Glomerular endothelial cell (primary cell): ENCODE measurements at regions not wholly inside any gene's neighbourhood (a gene's known extent, or its start where the extent isn't known, plus 50 kb on each side); places are given as distances from the start of the nearest gene placed in this dataset.

Experiments used
- DNase-seq: peaks from one replicate; pipeline ENCODE4 v3.0.0-alpha.2; 2011; ENCODE audit warnings: low read depth, low spot score; ENCODE audit errors: extremely low read depth

DNA sequence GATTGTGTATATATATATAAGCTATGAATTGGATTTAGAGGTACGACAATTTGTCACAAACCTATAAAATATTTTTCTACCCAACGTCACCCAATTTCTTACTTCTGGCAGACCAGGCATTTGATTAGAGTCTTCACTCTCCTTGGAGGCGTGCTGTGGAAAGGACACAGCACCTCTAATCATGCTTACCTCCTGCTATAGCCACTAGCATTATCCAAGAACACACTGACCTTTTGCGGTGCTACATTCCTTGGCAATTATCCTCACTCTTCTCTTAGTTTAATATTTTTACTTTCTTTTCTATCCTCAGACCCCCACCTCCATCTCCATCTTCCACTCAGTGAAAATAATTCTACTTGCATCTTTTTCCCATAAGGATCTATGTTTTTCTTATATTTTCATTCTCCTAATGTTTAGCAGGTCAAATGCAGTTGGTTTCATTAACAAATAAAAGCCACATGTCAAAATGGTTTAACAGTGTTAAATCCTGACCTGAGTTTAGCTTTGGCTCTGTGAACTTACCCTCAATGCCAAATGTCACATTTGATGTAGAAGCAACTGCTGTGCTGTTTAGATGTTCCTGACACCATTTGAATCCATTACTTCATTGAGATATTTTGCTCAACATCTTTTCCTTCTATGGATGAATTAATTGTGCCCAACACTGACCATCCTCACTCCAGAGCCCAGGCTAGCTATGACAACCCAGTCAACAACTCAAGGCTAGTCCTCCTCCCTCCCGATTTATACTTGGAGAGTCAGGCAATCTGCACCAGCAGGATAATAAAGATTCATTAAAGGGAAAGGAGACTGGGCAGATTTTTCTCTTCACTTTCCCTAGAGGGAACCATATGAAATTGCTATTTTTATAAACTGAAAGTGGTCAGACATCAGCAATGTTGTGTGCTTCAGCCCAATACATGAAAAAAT is 240.5 kb downstream of the MREG start:
- no peak for DNase-seq

DNA sequence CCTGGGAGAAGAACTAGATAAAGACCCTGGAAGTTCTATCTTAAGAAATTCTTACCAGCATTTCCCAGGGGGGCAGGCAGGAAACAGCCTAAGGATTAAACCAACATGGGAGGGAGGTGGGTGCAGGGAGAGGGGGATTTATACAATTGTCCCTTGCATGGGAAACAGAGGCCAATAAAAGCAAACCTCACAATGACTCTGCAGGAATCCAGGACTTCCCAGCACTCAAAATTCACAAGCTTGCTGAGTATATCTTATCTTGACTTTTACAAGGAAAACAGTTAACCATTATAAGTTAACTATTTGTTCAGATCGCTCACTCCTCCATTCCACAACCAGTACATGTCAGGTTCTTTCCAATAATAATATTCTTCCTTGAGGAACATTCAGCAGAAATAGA is 241.3 kb downstream of the MREG start:
- DNase-seq, result no peak

DNA sequence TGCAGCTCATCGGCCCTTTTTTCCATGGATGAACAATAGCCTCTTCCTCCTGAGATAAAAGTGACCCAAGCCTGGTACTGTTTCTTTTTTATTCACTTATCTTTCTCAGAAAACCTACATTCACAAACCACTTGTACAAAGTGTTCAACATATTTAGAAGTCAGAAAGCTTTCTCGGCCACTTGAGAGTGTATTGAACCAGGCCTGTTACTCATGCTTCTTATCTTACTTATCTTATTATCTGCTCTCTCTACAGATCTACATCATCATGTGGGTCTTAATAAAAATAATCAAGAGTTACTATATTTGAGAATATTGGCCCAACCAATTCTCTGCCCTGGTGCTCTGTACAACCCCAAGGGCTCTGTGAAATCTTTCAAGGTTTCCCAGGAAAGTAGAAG is 242.1 kb downstream of the MREG start:
- DNase-seq, result no peak

DNA sequence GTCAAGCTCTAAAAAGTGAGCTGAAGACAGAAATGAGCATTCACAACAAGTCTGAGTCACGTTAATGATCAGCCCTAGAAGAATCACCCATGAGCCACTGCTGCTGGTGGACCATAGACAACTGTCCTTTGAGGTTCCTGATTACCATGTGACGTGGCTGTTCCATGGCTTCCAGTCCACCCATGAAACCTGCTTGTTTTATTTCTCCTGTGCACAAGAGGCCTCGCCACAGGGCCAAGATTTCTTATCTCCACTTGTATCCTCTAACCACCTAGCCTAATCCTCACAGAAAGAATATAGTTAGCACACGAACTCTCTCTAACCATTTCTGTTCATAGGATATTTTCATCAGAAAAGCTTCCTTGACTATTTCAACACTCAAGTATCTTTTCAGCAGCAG is 242.7 kb downstream of the MREG start:
- DNase-seq, result no peak

DNA sequence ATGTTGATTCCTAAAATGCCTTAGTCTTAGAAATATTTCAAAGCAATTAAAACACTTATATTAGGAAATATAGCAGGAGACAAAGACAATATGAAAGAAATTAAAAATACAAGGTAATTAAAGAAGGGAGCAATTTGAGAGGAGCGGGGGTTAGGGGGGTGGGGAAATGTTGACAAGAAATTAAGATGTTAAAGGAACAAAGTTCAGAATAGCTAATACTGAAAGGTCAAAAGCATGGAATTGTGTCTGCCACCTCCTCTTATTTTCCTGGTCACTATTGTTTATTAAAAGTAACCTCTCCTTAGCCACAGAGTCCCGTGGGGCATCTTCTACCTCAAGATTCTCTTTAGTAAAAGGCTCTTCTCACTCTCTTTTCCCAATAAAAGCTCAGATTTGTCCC is 244.1 kb downstream of the MREG start:
- no peak for DNase-seq

DNA sequence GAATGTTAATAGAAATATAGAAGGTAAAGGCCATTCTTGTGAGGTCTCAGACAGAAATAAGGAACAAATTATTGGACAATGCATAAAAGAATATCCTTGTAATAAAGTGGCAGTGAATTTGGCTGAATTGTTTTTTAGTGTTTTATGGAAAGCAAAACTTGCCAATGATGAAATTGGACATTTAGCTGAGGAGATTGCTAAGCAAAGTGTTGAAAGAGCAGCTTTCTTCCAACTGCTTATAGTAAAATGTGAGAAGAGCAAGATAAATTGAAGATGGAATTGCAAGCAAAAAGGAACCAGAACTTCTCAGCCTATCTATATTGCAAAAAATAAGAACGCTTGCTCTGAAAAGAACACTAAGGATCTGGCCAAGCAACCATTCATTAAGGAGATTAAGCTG is 245.7 kb downstream of the MREG start:
- no peak for DNase-seq

DNA sequence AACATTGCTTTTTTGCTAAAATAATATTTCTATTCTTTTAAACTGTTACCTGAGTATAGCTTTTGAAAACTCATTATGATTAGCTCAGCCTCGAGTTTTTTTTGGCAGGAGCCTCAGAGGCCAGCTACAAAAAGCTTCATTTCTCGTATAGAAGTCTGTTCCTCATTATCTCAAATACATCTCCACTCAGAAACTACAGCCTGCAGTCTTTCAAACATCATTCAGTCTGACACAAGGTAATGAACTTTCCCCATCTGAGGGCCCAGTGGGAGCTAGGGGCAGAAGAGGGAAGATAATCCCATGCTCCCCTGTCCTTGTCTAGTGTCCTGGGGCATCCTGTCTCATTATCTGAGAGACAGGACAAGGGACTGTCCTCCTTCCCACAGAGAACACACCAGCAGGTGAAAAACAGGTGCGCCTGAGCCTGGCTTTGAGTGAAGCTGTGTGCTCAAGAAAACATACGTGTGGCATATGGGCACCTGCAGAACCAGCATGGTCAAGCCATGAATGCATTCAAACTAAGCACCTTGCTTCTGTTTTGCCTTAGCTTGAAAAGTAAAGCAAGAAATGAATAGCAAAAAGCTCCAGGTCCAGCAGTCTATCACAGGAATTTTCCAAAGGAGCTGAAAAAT is 247.5 kb downstream of the MREG start:
- DNase-seq, result no peak

DNA sequence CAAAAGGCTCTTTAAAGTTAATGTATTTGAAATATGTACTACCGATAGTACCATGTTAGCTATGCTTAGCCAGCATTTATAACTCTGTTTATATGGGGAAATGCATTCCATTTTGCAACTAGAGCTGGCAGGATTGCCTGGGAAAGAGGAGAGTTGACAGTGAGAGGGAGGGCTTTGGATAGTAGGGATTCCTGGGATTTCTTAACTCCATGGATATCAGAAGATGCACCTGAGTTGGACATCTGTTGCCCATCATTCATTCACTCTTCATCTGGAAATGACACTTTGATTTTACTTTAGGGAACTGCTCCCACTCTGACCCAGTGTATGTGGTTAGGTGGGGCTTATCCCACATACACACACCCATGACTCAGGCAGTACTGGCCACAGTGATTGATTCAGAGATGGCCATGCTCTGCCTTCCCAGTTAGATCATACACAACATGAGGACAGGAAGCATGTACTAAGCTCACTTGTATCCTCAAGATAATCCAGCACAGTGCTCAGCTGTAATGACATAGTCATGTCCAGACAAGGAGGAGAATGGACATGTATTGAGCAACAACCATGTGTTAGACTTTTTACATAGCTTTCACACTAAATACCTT is 248.8 kb downstream of the MREG start:
- no peak for DNase-seq

DNA sequence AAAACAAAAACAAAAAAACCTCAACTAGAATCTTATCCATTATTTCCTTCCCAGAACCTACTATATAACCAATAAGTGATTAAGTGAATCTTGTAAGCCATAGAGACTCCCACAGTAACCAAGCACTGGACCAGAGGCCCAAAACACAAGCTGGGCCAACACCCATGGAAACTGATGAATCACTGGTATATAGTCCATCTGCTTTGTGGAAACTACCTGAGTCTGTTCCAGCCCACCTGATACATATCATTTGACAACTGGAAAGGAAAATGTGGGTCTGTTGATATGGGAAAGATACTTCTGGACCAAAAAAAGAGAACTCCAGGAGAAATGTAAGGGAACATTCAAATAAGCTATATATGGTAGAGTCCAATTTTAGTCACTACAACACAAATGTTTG is 252.8 kb downstream of the MREG start:
- no peak for DNase-seq

DNA sequence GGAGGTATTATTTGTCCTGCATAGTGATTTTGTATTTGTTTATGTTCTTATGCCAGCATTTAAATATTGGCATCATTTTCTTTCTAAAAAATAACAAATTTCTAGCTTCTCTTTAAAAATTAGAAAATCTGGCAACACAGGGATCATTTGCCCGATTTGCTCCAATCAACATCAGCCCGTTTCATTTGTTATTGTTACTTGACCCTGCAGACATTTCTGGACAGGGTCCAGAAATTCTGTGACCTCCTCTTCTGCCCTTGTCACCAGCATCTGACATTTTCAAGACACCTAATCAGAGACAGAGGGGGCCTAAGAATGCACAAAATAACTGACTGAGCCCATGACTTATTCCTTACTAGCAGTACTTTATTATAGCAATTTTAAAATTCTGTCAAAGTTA is 253.3 kb downstream of the MREG start:
- no peak for DNase-seq

DNA sequence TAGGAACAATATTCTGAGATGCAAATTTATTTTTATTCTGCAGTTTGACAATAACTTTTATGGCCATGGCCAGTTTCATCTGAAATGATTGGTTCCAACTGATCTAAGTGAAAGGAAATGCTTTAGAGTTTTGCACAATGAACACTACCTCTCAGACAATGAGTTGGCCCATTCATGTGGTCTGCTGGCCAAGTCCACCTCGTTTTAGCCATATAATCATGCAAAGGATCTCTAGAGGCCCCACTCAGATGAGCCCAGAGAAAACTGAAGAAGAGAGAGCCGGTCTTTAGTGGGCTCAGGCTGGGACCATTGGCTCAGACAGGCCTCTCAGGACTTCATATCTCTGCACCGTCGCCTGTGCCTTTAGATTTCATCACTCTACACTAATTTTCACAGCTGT is 254.7 kb downstream of the MREG start:
- DNase-seq, result peak; percentile 81

DNA sequence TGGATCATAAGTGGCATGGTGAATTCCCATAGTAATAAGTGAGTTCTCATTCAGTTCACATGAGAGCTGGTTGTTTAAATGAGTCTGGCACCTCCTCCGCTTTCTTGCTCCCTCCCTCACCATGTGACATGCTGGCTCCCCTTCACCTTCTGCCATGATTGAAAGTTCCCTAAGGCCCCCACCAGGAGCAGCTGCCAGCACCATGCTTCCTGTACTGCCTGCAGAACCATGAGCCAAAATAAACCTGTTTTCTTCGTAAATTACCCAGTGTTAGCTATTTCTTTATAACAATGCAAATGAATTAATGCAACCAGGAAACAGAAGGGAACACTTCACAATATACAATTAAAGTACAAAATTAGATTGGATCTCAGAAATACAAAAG is 257.0 kb downstream of the MREG start:
- peak; percentile 42 for DNase-seq

DNA sequence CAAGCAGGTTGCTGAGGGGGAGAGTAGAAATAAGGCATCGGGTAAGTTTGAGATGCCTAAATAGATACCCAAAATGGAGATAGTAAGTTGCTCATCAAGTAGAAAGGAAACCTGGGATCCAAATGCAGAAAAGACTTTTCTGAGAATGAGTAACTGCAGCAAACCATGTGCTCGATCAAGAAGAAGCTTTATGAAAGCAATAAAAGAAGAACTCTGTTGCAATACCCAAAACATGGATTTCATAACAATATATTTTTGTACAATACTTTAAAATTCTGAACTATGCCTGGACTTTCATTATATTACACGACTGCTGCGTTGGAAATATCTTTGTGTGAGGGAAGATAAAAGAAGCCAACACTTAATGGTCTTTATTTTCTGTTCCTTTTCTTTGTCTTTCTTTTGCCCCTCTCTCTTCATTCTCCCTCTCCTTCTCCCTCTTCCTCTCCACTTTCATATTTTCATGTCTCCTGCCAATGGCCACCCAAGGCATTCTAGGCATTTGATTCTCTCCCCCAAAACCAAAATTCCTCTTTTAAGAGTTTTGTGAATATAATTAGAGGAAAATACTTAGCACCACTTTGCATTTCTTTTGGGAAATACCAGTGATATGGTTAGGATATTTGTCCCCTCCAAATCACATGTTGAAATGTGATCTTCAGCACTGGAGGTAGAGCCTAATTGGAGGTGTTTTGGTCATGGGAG is 257.6 kb downstream of the MREG start:
- no peak for DNase-seq

DNA sequence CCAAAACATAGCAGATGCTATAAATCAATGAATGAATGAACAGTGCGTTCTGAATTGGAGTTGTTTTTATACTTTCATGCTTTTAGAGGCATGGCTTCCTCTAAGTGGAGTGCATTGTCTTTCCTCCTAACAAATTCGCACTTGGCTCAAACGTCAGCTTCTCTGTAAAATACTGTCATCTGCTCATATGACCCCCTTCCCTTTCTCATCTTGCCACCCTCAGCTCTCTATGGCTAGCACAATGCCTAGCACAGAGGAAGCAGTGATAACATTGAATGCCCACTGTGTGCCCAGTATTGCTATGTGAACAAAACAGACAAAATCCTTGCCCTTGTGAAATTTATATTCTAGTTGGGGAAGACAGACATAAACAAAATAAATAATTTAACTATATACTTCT is 258.8 kb downstream of the MREG start:
- DNase-seq, result no peak

DNA sequence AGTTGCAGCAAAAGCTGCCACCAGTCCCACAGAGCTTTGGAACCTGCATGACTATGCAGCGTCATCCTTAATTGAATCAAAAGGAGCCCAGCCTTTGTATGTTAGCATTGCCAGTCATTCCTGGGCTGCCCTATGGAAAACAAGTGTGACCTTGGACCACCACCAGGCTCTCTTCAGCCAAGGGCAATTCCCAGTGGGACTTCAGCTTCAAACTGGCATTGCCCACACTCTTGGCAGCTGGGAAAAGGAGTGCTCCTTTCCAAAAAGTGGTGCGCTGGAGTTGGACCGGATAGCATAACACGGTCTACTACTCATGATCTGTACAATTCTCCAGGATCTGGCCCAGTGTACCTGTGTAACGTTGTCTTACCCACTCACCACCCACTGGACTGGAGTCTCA is 259.5 kb downstream of the MREG start:
- DNase-seq, result no peak

DNA sequence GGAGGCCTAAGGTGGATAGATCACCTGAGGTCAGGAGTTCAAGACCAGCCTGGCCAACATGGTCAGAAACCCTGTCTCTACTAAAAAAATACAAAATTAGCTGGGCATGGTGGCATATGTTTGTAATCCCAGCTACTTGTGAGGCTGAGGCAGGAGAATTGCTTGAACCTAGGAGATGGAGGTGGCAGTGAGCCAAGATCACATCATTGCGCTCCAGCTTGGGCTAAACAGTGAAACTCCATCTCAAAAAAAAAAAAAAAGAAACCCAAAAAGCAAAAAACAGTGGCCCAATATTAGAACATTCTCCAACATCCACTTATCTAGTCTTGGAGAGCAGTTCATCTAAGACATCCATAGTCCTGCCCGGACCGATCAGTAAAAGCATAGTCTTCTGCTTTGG is 260.4 kb downstream of the MREG start:
- no peak for DNase-seq

DNA sequence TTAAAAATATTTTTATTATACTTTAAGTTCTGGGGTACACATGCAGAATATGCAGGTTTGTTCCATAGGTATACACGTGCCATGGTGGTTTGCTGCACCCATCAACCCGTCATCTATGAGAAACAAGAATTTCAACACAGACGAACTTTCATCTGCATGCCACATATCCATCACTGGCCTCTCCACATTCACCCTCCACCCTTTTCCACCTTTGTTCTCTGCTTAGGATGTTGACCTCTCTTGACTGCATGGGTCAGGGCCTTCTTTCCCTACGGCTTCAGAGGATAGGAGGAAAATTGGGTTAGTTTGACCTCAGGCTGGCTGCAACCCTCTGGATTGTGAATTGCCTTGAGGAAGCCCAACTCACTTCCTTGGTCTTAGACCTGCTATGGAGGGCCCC is 260.9 kb downstream of the MREG start:
- DNase-seq, result no peak

DNA sequence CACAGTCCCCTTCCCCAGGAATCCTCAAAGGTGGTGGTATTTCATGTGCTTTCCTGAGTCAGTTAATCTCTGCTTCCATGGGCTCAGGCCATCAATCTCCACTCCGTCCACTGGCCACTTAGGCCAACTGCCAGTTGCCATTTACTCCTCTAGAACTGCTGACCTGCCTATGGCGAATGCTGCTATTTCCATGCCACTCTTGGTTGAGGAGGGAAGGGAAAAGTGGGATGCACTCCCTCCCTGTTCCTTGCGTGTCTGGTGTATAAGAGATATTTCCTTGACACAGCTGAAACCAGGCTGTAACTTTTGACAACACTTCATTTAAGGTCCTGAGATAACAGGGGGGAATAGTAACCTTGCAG is 261.5 kb downstream of the MREG start:
- no peak for DNase-seq

DNA sequence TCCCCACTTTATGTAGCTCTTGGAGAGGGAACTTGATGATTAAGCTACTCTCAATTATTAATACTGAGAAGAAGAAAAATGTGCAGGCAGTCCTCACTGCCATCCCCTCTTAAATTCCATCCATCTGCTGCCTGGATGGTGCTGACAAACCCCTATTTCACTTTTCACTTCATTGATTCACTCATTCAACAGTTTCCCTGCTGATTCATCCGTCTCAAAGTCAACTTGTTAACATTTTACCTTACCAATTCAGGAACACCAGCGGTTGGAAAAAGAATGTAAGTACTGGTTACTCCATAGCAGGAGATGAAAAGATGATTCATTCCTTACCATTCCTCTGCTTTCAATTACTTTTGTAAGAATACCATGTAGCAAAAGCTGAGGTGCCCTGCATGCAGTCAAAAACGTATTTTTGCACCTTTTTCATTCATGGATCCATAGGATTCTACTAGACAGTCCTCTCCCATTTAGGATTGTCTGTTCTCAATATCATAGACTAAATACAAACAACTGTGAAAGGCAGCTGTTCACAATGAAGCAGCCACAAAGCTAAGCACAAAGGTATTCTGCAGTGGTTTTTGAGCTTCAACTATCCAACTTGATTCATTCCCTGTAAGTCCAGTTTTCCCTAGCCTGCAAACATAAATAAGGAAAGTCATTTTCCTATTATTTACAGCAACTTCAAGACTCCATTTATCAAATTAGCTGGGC is 262.0 kb downstream of the MREG start:
- DNase-seq, result no peak

DNA sequence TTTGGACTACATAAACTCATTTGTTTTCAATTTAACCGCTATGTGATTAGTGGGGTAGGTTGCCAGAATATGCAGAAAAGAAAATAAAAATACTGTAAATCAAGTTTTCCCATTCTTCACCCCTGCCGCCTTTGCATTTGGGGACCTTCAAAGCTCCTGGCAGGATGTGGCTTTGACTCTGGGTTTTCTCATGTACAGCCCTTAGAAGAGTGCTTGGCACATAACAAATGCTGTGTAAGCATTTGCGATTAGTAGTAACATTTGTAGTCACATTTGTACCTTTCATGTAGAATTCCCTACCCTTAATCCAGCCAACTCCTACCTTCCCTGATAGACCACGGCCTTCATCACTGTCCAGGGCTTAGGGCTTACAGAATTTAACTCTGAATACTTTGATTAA is 262.6 kb downstream of the MREG start:
- DNase-seq, result no peak
